Chondrocyte (in vitro differentiated cells): ENCODE measurements at regions not wholly inside any gene's neighbourhood (a gene's known extent, or its start where the extent isn't known, plus 50 kb on each side); places are given as distances from the start of the nearest gene placed in this dataset.

Experiments
- DNase-seq: peaks from one replicate; pipeline ENCODE4 v3.0.0; 2021; ENCODE audit warnings: mixed read lengths, low spot score
- H3K27ac Mint-ChIP-seq: one replicate; pipeline ENCODE4 v1.8.0; 2021; ENCODE audit warnings: mild to moderate bottlenecking, moderate library complexity, mixed read lengths; ENCODE audit not compliant: unreplicated experiment
- H3K27me3 Mint-ChIP-seq: 2 replicates; pipeline ENCODE4 v1.8.0; 2021; ENCODE audit warnings: low read depth, mixed read lengths
- H3K36me3 Mint-ChIP-seq: 2 replicates; pipeline ENCODE4 v1.8.0; 2021; ENCODE audit warnings: low read depth, mixed read lengths
- H3K4me1 Mint-ChIP-seq: 2 replicates; pipeline ENCODE4 v1.8.0; 2021; ENCODE audit warnings: low read depth, mild to moderate bottlenecking, mixed read lengths
- H3K4me3 Mint-ChIP-seq: one replicate; pipeline ENCODE4 v1.8.0; 2021; ENCODE audit warnings: mild to moderate bottlenecking, moderate library complexity, mixed read lengths; ENCODE audit not compliant: unreplicated experiment
- H3K9me3 Mint-ChIP-seq: 2 replicates; pipeline ENCODE4 v1.8.0; 2021; ENCODE audit warnings: low read depth, mixed read lengths
- TF ChIP-seq, protein P1 (sequence below): fragments of 200-600 bp; sonication (generic); IDR thresholded peaks from 2 replicates; pipeline ENCODE4 v1.5.0; 2021; ENCODE audit warnings: antibody characterized with exemption, mild to moderate bottlenecking, moderate library complexity

- peaks cover 54% of the 10 kb centered on the region for H3K4me1 Mint-ChIP-seq
- TF ChIP-seq, protein P1, sequence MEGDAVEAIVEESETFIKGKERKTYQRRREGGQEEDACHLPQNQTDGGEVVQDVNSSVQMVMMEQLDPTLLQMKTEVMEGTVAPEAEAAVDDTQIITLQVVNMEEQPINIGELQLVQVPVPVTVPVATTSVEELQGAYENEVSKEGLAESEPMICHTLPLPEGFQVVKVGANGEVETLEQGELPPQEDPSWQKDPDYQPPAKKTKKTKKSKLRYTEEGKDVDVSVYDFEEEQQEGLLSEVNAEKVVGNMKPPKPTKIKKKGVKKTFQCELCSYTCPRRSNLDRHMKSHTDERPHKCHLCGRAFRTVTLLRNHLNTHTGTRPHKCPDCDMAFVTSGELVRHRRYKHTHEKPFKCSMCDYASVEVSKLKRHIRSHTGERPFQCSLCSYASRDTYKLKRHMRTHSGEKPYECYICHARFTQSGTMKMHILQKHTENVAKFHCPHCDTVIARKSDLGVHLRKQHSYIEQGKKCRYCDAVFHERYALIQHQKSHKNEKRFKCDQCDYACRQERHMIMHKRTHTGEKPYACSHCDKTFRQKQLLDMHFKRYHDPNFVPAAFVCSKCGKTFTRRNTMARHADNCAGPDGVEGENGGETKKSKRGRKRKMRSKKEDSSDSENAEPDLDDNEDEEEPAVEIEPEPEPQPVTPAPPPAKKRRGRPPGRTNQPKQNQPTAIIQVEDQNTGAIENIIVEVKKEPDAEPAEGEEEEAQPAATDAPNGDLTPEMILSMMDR, result no peak
- H3K36me3 Mint-ChIP-seq, result no peaks in the 10 kb centered on the region
- peaks cover 3% of the 10 kb centered on the region for H3K9me3 Mint-ChIP-seq
- H3K27ac Mint-ChIP-seq, result no peak overlapping the region
- DNase-seq, result no peak
- no peak overlapping the region for H3K4me3 Mint-ChIP-seq
- no peaks in the 10 kb centered on the region for H3K27me3 Mint-ChIP-seq
These were observed 652.6 kb downstream of the CCDC171 start for GRCh38 chr9:16205455-16205854.

DNA sequence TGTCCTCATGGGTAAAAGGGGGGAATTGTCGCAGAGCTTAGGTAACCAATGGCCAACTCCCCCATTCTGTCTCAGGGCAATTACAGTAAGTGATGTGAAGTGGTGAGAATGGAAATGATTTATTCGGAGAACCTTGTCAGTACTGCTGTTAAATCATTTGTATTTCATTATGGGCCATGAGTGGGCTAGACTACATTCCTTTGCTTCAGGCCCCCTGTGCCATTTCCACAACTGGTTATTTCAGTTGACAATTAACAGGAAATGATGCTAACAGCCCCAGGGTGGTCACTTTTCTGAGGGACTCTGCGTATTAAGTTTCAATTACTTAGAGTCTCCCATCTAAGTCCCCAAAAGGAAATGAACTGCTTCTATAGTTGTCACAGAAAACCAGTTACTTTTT is 653.7 kb downstream of the CCDC171 start:
- Mint-ChIP-seq H3K9me3 (peaks cover 9% of the 10 kb centered on the region), H3K27ac (no peak overlapping the region), H3K36me3 (no peaks in the 10 kb centered on the region), H3K27me3 (no peaks in the 10 kb centered on the region), H3K4me3 (no peak overlapping the region), H3K4me1 (peaks cover 44% of the 10 kb centered on the region)
- TF ChIP-seq, protein P1, result no peak
- DNase-seq, result no peak

DNA sequence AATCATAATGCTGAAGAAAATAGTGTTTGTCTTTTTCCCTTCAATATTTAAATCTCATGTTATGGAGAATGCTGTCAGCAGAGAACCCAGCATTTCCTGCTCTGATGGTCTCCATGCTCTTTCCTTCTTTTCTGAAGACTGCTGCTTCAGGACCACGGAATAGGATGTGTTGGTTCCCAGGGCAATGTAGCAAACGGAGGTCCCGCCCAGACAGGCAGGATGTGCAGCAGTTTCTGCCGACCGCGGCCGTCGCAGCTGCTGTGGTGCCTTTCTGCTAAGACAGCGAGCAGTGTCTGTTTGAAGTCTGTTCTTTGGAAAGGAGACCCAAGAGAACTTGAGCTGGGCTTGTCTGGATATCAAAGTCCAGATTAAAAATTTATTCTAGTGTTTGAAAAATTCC is 654.3 kb downstream of the CCDC171 start:
- peaks cover 12% of the 10 kb centered on the region for H3K9me3 Mint-ChIP-seq
- TF ChIP-seq, protein P1, result no peak
- no peaks in the 10 kb centered on the region for H3K36me3 Mint-ChIP-seq
- H3K4me3 Mint-ChIP-seq, result peak overlapping the region; percentile 34
- no peak for DNase-seq
- H3K4me1 Mint-ChIP-seq, result peaks cover 37% of the 10 kb centered on the region
- peak overlapping the region; percentile 62 for H3K27ac Mint-ChIP-seq
- H3K27me3 Mint-ChIP-seq, result no peaks in the 10 kb centered on the region

DNA sequence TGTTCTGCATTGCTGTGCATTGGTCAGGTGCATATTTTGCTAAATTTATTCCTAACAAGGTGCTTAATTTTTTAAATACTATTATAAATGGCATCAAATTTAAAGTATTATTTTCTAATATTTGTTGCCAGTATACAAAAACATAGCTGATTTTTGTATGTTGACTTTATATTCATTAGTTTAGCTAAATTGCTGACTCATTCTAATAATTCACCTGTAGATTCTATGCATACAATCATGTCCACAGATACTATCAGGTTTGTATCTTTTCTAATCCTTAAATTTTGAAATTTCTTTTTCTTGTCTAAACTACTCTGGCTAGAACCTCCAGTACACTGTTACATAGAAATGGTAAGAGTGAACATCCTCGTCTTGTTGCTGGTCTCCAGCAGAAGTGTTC is 657.6 kb downstream of the CCDC171 start:
- Mint-ChIP-seq H3K4me3 (no peak overlapping the region), H3K27me3 (no peaks in the 10 kb centered on the region), H3K4me1 (peaks cover 39% of the 10 kb centered on the region), H3K9me3 (peaks cover 12% of the 10 kb centered on the region), H3K27ac (no peak overlapping the region), H3K36me3 (no peaks in the 10 kb centered on the region)
- no peak for DNase-seq
- TF ChIP-seq, protein P1, result no peak

- Mint-ChIP-seq H3K36me3 (no peaks in the 10 kb centered on the region), H3K27me3 (no peaks in the 10 kb centered on the region), H3K4me3 (no peak overlapping the region), H3K27ac (no peak overlapping the region), H3K4me1 (peaks cover 47% of the 10 kb centered on the region), H3K9me3 (peaks cover 12% of the 10 kb centered on the region)
- DNase-seq, result no peak
- TF ChIP-seq, protein P1, result no peak
These were observed 658.5 kb downstream of the BNC2 start for GRCh38 chr9:16211946-16212345.
